ENCODE measurements at regions not wholly inside any gene's neighbourhood (a gene's known extent, or its start where the extent isn't known, plus 50 kb on each side); places are given as distances from the start of the nearest gene placed in this dataset.

GRCh38 chr12:91928501-91928900, 217.1 kb downstream of the BTG1 start:
- no peak overlapping the region for H3K4me3 ChIP-seq (ENCODE audit: low read length)
- no peak overlapping the region for H3K27ac ChIP-seq (ENCODE audit: low read length)
- H3K9me3 ChIP-seq (ENCODE audit: insufficient read depth, low read depth, low read length), result no peaks in the 10 kb centered on the region
- H3K36me3 ChIP-seq (ENCODE audit: insufficient read depth, low read depth, low read length), result no peaks in the 10 kb centered on the region
- no peaks in the 10 kb centered on the region for H3K4me1 ChIP-seq (ENCODE audit: insufficient read depth, low read length)
- no peak overlapping the region for H3K9ac ChIP-seq (ENCODE audit: low read depth, low read length)
- no peaks in the 10 kb centered on the region for H3K27me3 ChIP-seq (ENCODE audit: insufficient read depth, low read length)

GRCh38 chr12:91926848-91927247, 218.8 kb downstream of the BTG1 start:
- Histone ChIP-seq H3K4me3 (ENCODE audit: low read length) (no peak overlapping the region), H3K4me1 (ENCODE audit: insufficient read depth, low read length) (no peaks in the 10 kb centered on the region; the same call in 1 of the 2 replicates), H3K36me3 (ENCODE audit: insufficient read depth, low read depth, low read length) (no peaks in the 10 kb centered on the region), H3K9ac (ENCODE audit: low read depth, low read length) (no peak overlapping the region), H3K27me3 (ENCODE audit: insufficient read depth, low read length) (no peaks in the 10 kb centered on the region), H3K27ac (ENCODE audit: low read length) (no peak overlapping the region), H3K9me3 (ENCODE audit: insufficient read depth, low read depth, low read length) (no peaks in the 10 kb centered on the region)

- Histone ChIP-seq H3K9me3 (ENCODE audit: insufficient read depth, low read depth, low read length) (no peaks in the 10 kb centered on the region), H3K27me3 (ENCODE audit: insufficient read depth, low read length) (no peaks in the 10 kb centered on the region), H3K36me3 (ENCODE audit: insufficient read depth, low read depth, low read length) (no peaks in the 10 kb centered on the region), H3K4me1 (ENCODE audit: insufficient read depth, low read length) (peaks cover 3% of the 10 kb centered on the region), H3K9ac (ENCODE audit: low read depth, low read length) (no peak overlapping the region), H3K27ac (ENCODE audit: low read length) (no peak overlapping the region), H3K4me3 (ENCODE audit: low read length) (no peak overlapping the region)
Observed at GRCh38 chr12:91924827-91925226, 220.8 kb downstream of the BTG1 start.

GRCh38 chr12:91923864-91924263, 221.8 kb downstream of the BTG1 start:
- H3K4me3 ChIP-seq (ENCODE audit: low read length), result no peak overlapping the region
- H3K9me3 ChIP-seq (ENCODE audit: insufficient read depth, low read depth, low read length), result no peaks in the 10 kb centered on the region
- no peak overlapping the region for H3K9ac ChIP-seq (ENCODE audit: low read depth, low read length)
- H3K27me3 ChIP-seq (ENCODE audit: insufficient read depth, low read length), result no peaks in the 10 kb centered on the region
- peaks cover 3% of the 10 kb centered on the region for H3K4me1 ChIP-seq (ENCODE audit: insufficient read depth, low read length)
- no peaks in the 10 kb centered on the region for H3K36me3 ChIP-seq (ENCODE audit: insufficient read depth, low read depth, low read length)
- H3K27ac ChIP-seq (ENCODE audit: low read length), result no peak overlapping the region

- H3K27me3 ChIP-seq (ENCODE audit: insufficient read depth, low read length), result no peaks in the 10 kb centered on the region
- no peak overlapping the region for H3K27ac ChIP-seq (ENCODE audit: low read length)
- H3K4me3 ChIP-seq (ENCODE audit: low read length), result no peak overlapping the region
- no peaks in the 10 kb centered on the region for H3K9me3 ChIP-seq (ENCODE audit: insufficient read depth, low read depth, low read length)
- H3K4me1 ChIP-seq (ENCODE audit: insufficient read depth, low read length), result peaks cover 3% of the 10 kb centered on the region
- no peak overlapping the region for H3K9ac ChIP-seq (ENCODE audit: low read depth, low read length)
- H3K36me3 ChIP-seq (ENCODE audit: insufficient read depth, low read depth, low read length), result no peaks in the 10 kb centered on the region
Observed at GRCh38 chr12:91922674-91923073, 223.0 kb downstream of the BTG1 start.

GRCh38 chr12:91922139-91922538, 223.5 kb downstream of the BTG1 start:
- Histone ChIP-seq H3K9me3 (ENCODE audit: insufficient read depth, low read depth, low read length) (no peaks in the 10 kb centered on the region), H3K27me3 (ENCODE audit: insufficient read depth, low read length) (no peaks in the 10 kb centered on the region), H3K4me3 (ENCODE audit: low read length) (no peak overlapping the region), H3K9ac (ENCODE audit: low read depth, low read length) (no peak overlapping the region), H3K27ac (ENCODE audit: low read length) (no peak overlapping the region), H3K4me1 (ENCODE audit: insufficient read depth, low read length) (peaks cover 3% of the 10 kb centered on the region), H3K36me3 (ENCODE audit: insufficient read depth, low read depth, low read length) (no peaks in the 10 kb centered on the region)

- H3K4me3 ChIP-seq (ENCODE audit: low read length), result no peak overlapping the region
- no peaks in the 10 kb centered on the region for H3K36me3 ChIP-seq (ENCODE audit: insufficient read depth, low read depth, low read length)
- H3K9ac ChIP-seq (ENCODE audit: low read depth, low read length), result no peak overlapping the region
- peaks cover 3% of the 10 kb centered on the region for H3K4me1 ChIP-seq (ENCODE audit: insufficient read depth, low read length)
- no peaks in the 10 kb centered on the region for H3K9me3 ChIP-seq (ENCODE audit: insufficient read depth, low read depth, low read length)
- no peaks in the 10 kb centered on the region for H3K27me3 ChIP-seq (ENCODE audit: insufficient read depth, low read length)
- H3K27ac ChIP-seq (ENCODE audit: low read length), result no peak overlapping the region
Observed at GRCh38 chr12:91921555-91921954, 224.1 kb downstream of the BTG1 start.

- Histone ChIP-seq H3K4me1 (ENCODE audit: insufficient read depth, low read length) (peaks cover 3% of the 10 kb centered on the region), H3K36me3 (ENCODE audit: insufficient read depth, low read depth, low read length) (no peaks in the 10 kb centered on the region), H3K9me3 (ENCODE audit: insufficient read depth, low read depth, low read length) (no peaks in the 10 kb centered on the region), H3K4me3 (ENCODE audit: low read length) (no peak overlapping the region), H3K27ac (ENCODE audit: low read length) (no peak overlapping the region), H3K27me3 (ENCODE audit: insufficient read depth, low read length) (no peaks in the 10 kb centered on the region), H3K9ac (ENCODE audit: low read depth, low read length) (no peak overlapping the region)
Observed at GRCh38 chr12:91920741-91921140, 224.9 kb downstream of the BTG1 start.

GRCh38 chr12:91920276-91920675, 225.4 kb downstream of the BTG1 start:
- Histone ChIP-seq H3K4me3 (ENCODE audit: low read length) (no peak overlapping the region), H3K9me3 (ENCODE audit: insufficient read depth, low read depth, low read length) (no peaks in the 10 kb centered on the region), H3K27ac (ENCODE audit: low read length) (no peak overlapping the region), H3K9ac (ENCODE audit: low read depth, low read length) (no peak overlapping the region), H3K27me3 (ENCODE audit: insufficient read depth, low read length) (no peaks in the 10 kb centered on the region), H3K4me1 (ENCODE audit: insufficient read depth, low read length) (peaks cover 3% of the 10 kb centered on the region), H3K36me3 (ENCODE audit: insufficient read depth, low read depth, low read length) (no peaks in the 10 kb centered on the region)

GRCh38 chr12:91918431-91918830, 227.2 kb downstream of the BTG1 start:
- no peak overlapping the region for H3K4me3 ChIP-seq (ENCODE audit: low read length)
- H3K4me1 ChIP-seq (ENCODE audit: insufficient read depth, low read length), result peaks cover 3% of the 10 kb centered on the region
- H3K27ac ChIP-seq (ENCODE audit: low read length), result no peak overlapping the region
- H3K27me3 ChIP-seq (ENCODE audit: insufficient read depth, low read length), result no peaks in the 10 kb centered on the region
- H3K9me3 ChIP-seq (ENCODE audit: insufficient read depth, low read depth, low read length), result no peaks in the 10 kb centered on the region
- H3K36me3 ChIP-seq (ENCODE audit: insufficient read depth, low read depth, low read length), result no peaks in the 10 kb centered on the region
- no peak overlapping the region for H3K9ac ChIP-seq (ENCODE audit: low read depth, low read length)

GRCh38 chr12:91914701-91915100, 230.9 kb downstream of the BTG1 start:
- H3K27ac ChIP-seq (ENCODE audit: low read length), result no peak overlapping the region
- H3K9me3 ChIP-seq (ENCODE audit: insufficient read depth, low read depth, low read length), result no peaks in the 10 kb centered on the region
- H3K4me1 ChIP-seq (ENCODE audit: insufficient read depth, low read length), result peaks cover 14% of the 10 kb centered on the region; the same call in 1 of the 2 replicates
- H3K36me3 ChIP-seq (ENCODE audit: insufficient read depth, low read depth, low read length), result no peaks in the 10 kb centered on the region
- H3K9ac ChIP-seq (ENCODE audit: low read depth, low read length), result no peak overlapping the region
- H3K4me3 ChIP-seq (ENCODE audit: low read length), result no peak overlapping the region
- H3K27me3 ChIP-seq (ENCODE audit: insufficient read depth, low read length), result no peaks in the 10 kb centered on the region

GRCh38 chr12:91913651-91914050, 232.0 kb downstream of the BTG1 start:
- peaks cover 14% of the 10 kb centered on the region; the same call in 1 of the 2 replicates for H3K4me1 ChIP-seq (ENCODE audit: insufficient read depth, low read length)
- no peak overlapping the region for H3K4me3 ChIP-seq (ENCODE audit: low read length)
- no peak overlapping the region for H3K27ac ChIP-seq (ENCODE audit: low read length)
- no peaks in the 10 kb centered on the region for H3K9me3 ChIP-seq (ENCODE audit: insufficient read depth, low read depth, low read length)
- no peak overlapping the region for H3K9ac ChIP-seq (ENCODE audit: low read depth, low read length)
- H3K27me3 ChIP-seq (ENCODE audit: insufficient read depth, low read length), result no peaks in the 10 kb centered on the region
- no peaks in the 10 kb centered on the region for H3K36me3 ChIP-seq (ENCODE audit: insufficient read depth, low read depth, low read length)

GRCh38 chr12:91913124-91913523, 232.5 kb downstream of the BTG1 start:
- no peak overlapping the region for H3K4me3 ChIP-seq (ENCODE audit: low read length)

More at GRCh38 chr12:91913124-91913523, 232.5 kb downstream of the BTG1 start:
- Histone ChIP-seq H3K27me3 (ENCODE audit: insufficient read depth, low read length) (no peaks in the 10 kb centered on the region), H3K36me3 (ENCODE audit: insufficient read depth, low read depth, low read length) (no peaks in the 10 kb centered on the region), H3K27ac (ENCODE audit: low read length) (no peak overlapping the region), H3K9me3 (ENCODE audit: insufficient read depth, low read depth, low read length) (no peaks in the 10 kb centered on the region), H3K4me1 (ENCODE audit: insufficient read depth, low read length) (peaks cover 14% of the 10 kb centered on the region; the same call in 1 of the 2 replicates), H3K9ac (ENCODE audit: low read depth, low read length) (no peak overlapping the region)

Data from iPS-20b (cell line).